ENCODE measurements at regions not wholly inside any gene's neighbourhood (a gene's known extent, or its start where the extent isn't known, plus 50 kb on each side); places are given as distances from the start of the nearest gene placed in this dataset.

- TF ChIP-seq CTCF (conservative IDR thresholded peaks at IDR 0.05; ENCODE audit: low read depth, low read length) (no peak), EZH2phosphoT487 (IDR thresholded peaks at IDR 0.05; ENCODE audit: borderline replicate concordance, low read length) (no peak)
Measured at GRCh38 chr10:83663918-83664317, 475.4 kb upstream of the GHITM start.

All from PC-3 (cell line).